GM12891 (cell line): ENCODE measurements at regions not wholly inside any gene's neighbourhood (a gene's known extent, or its start where the extent isn't known, plus 50 kb on each side); places are given as distances from the start of the nearest gene placed in this dataset.

Source experiments
- DNase-seq: peaks from one replicate; pipeline ENCODE4 v3.0.0; 2011; ENCODE audit warnings: low spot score; ENCODE audit not compliant: insufficient read length
- FAIRE-seq: peaks from 2 replicates; lab custom pipeline; 2011; peaks lifted over from hg19 to GRCh38; lab: Jason Lieb, UNC
- PAX5 ChIP-seq: IDR thresholded peaks from 2 replicates; pipeline ENCODE4 v1.6.1; 2011; ENCODE audit warnings: low read length, moderate library complexity, mild to moderate bottlenecking; ENCODE audit not compliant: insufficient read depth, severe bottlenecking
- POLR2A ChIP-seq: IDR thresholded peaks from 2 replicates; pipeline ENCODE4 v1.6.1; 2011; ENCODE audit warnings: low read depth, low read length, control low read depth
- POLR2AphosphoS5 ChIP-seq: IDR thresholded peaks from 2 replicates; pipeline ENCODE4 v1.6.1; 2011; ENCODE audit warnings: low read depth, low read length, control low read depth
- POU2F2 ChIP-seq: IDR thresholded peaks from 2 replicates; pipeline ENCODE4 v1.6.1; 2011; ENCODE audit warnings: low read depth, mild to moderate bottlenecking, control low read depth, low read length, moderate library complexity
- SPI1 ChIP-seq: IDR thresholded peaks from 2 replicates; pipeline ENCODE4 v1.6.1; 2011; ENCODE audit warnings: low read depth, low read length, control low read depth
- TAF1 ChIP-seq: IDR thresholded peaks from 2 replicates; pipeline ENCODE4 v1.6.1; 2011; ENCODE audit warnings: low read depth, low read length, control low read depth

- FAIRE-seq (no peak), DNase-seq (no peak)
- TF ChIP-seq PAX5: no peak
- no peak for TF ChIP-seq POLR2AphosphoS5
- TF ChIP-seq TAF1: no peak
These were observed 1188.0 kb upstream of the CDH9 start for GRCh38 chr5:28226407-28226806.

GRCh38 chr5:28219539-28219938, 1181.2 kb upstream of the CDH9 start:
- DNase-seq (no peak), FAIRE-seq (no peak)
- no peak for TF ChIP-seq POLR2AphosphoS5
- TF ChIP-seq SPI1: no peak
- no peak for TF ChIP-seq PAX5
- TF ChIP-seq POU2F2: no peak
- TF ChIP-seq TAF1: no peak
- TF ChIP-seq POLR2A: no peak

- no peak for FAIRE-seq
- no peak for TF ChIP-seq POLR2A
- no peak for TF ChIP-seq PAX5
- no peak for TF ChIP-seq SPI1
- no peak for TF ChIP-seq POU2F2
- no peak for TF ChIP-seq POLR2AphosphoS5
- TF ChIP-seq TAF1: no peak
These were observed 1179.3 kb upstream of the CDH9 start for GRCh38 chr5:28217695-28218094.

GRCh38 chr5:28216939-28217360, 1178.6 kb upstream of the CDH9 start:
- FAIRE-seq (no peak), DNase-seq (no peak)
- TF ChIP-seq SPI1 (no peak), POLR2A (no peak), POU2F2 (no peak), TAF1 (no peak), POLR2AphosphoS5 (no peak), PAX5 (no peak)

More at GRCh38 chr5:28217695-28218094, 1179.3 kb upstream of the CDH9 start:
- no peak for DNase-seq

- TF ChIP-seq PAX5: no peak
- no peak for TF ChIP-seq POLR2AphosphoS5
- TF ChIP-seq TAF1: no peak
- TF ChIP-seq POU2F2: no peak
- TF ChIP-seq SPI1: no peak
- no peak for TF ChIP-seq POLR2A
- DNase-seq (no peak), FAIRE-seq (no peak)
These were observed 1176.7 kb upstream of the CDH9 start for GRCh38 chr5:28215091-28215490.

- no peak for FAIRE-seq
- DNase-seq: no peak
- no peak for TF ChIP-seq POLR2A
- no peak for TF ChIP-seq PAX5
- no peak for TF ChIP-seq POLR2AphosphoS5
- no peak for TF ChIP-seq POU2F2
- no peak for TF ChIP-seq TAF1
- no peak for TF ChIP-seq SPI1
These were observed 1175.9 kb upstream of the CDH9 start for GRCh38 chr5:28214292-28214691.

GRCh38 chr5:28208356-28208755, 1170.0 kb upstream of the CDH9 start:
- DNase-seq (no peak), FAIRE-seq (no peak)
- no peak for TF ChIP-seq PAX5
- TF ChIP-seq TAF1: no peak
- no peak for TF ChIP-seq SPI1
- no peak for TF ChIP-seq POLR2AphosphoS5
- TF ChIP-seq POU2F2: no peak
- no peak for TF ChIP-seq POLR2A

GRCh38 chr5:28190011-28190410, 1151.6 kb upstream of the CDH9 start:
- DNase-seq (no peak), FAIRE-seq (no peak)
- TF ChIP-seq POLR2AphosphoS5: no peak

- FAIRE-seq: no peak
- no peak for DNase-seq
These were observed 1136.3 kb upstream of the CDH9 start for GRCh38 chr5:28174691-28175090.

GRCh38 chr5:28165096-28165495, 1126.7 kb upstream of the CDH9 start:
- TF ChIP-seq PAX5 (no peak), POLR2A (no peak)
- no peak for FAIRE-seq
- DNase-seq: no peak

More at GRCh38 chr5:28174691-28175090, 1136.3 kb upstream of the CDH9 start:
- TF ChIP-seq POU2F2 (no peak), SPI1 (no peak), PAX5 (no peak), TAF1 (no peak), POLR2AphosphoS5 (no peak), POLR2A (no peak)

- DNase-seq: no peak
- no peak for TF ChIP-seq POLR2A
- no peak for TF ChIP-seq SPI1
- no peak for TF ChIP-seq POLR2AphosphoS5
- no peak for TF ChIP-seq PAX5
- no peak for TF ChIP-seq POU2F2
- no peak for TF ChIP-seq TAF1
- no peak for FAIRE-seq
These were observed 1126.2 kb upstream of the CDH9 start for GRCh38 chr5:28164568-28164967.
